GM23338 (cell line): ENCODE measurements at regions not wholly inside any gene's neighbourhood (a gene's known extent, or its start where the extent isn't known, plus 50 kb on each side); places are given as distances from the start of the nearest gene placed in this dataset.

ENCODE experiments used
- EZH2 ChIP-seq: fragments of 200-600 bp; sonication (generic); IDR thresholded peaks from one replicate; pipeline ENCODE4 v1.8.0; 2017; ENCODE audit warnings: antibody characterized with exemption, mild to moderate bottlenecking, low read depth; ENCODE audit not compliant: unreplicated experiment
- EZH2phosphoT487 ChIP-seq: fragments of 200-600 bp; sonication (generic); IDR thresholded peaks from one replicate; pipeline ENCODE4 v1.8.1; 2018; ENCODE audit warnings: antibody characterized with exemption; ENCODE audit not compliant: unreplicated experiment
- JUNB ChIP-seq: IDR thresholded peaks from one replicate; pipeline ENCODE4 v1.6.1; 2016; ENCODE audit warnings: antibody characterized with exemption; ENCODE audit not compliant: unreplicated experiment
- POLR2AphosphoS5 ChIP-seq: IDR thresholded peaks from 2 replicates; pipeline ENCODE4 v1.6.1; 2016; ENCODE audit warnings: antibody characterized with exemption, low read depth
- TF ChIP-seq, protein P1 (sequence below), 2 experiments: fragments of 200-600 bp in 1 of 2; sonication (generic) in 1 of 2; conservative IDR thresholded peaks; 2 replicates each; pipeline versions ENCODE4 v1.5.1 to v1.6.1; 2016 to 2017; ENCODE audit warnings: antibody characterized with exemption in 2 of 2, low read depth in 2 of 2, mild to moderate bottlenecking in 2 of 2, moderate library complexity in 1 of 2
- TF ChIP-seq, protein P2 (sequence below): IDR thresholded peaks from one replicate; pipeline ENCODE4 v1.6.1; 2018; ENCODE audit warnings: antibody characterized with exemption; ENCODE audit not compliant: unreplicated experiment

DNA sequence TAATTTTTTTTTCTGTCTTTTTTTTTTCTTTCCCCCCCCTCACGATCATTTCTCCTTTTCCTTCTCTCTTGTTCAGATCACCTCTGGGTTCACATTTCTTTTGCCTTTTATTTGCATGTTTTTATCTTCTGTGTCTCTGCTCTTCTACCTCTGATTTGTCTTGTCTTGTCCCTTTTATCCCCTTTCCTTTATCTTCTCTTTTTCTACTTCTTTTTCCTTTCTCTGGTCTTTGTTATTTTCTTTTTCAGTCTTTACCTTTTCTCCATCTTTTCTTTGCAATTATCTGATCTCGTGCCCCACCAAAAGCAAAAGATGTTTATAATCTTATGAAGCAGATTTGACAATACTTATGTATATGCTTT is 77.8 kb upstream of the RAP1B start:
- TF ChIP-seq, protein P1, sequence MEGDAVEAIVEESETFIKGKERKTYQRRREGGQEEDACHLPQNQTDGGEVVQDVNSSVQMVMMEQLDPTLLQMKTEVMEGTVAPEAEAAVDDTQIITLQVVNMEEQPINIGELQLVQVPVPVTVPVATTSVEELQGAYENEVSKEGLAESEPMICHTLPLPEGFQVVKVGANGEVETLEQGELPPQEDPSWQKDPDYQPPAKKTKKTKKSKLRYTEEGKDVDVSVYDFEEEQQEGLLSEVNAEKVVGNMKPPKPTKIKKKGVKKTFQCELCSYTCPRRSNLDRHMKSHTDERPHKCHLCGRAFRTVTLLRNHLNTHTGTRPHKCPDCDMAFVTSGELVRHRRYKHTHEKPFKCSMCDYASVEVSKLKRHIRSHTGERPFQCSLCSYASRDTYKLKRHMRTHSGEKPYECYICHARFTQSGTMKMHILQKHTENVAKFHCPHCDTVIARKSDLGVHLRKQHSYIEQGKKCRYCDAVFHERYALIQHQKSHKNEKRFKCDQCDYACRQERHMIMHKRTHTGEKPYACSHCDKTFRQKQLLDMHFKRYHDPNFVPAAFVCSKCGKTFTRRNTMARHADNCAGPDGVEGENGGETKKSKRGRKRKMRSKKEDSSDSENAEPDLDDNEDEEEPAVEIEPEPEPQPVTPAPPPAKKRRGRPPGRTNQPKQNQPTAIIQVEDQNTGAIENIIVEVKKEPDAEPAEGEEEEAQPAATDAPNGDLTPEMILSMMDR (conservative IDR thresholded peaks at IDR 0.05; ENCODE audit: low read depth in 2 of 2): no peak
- TF ChIP-seq, protein P2, sequence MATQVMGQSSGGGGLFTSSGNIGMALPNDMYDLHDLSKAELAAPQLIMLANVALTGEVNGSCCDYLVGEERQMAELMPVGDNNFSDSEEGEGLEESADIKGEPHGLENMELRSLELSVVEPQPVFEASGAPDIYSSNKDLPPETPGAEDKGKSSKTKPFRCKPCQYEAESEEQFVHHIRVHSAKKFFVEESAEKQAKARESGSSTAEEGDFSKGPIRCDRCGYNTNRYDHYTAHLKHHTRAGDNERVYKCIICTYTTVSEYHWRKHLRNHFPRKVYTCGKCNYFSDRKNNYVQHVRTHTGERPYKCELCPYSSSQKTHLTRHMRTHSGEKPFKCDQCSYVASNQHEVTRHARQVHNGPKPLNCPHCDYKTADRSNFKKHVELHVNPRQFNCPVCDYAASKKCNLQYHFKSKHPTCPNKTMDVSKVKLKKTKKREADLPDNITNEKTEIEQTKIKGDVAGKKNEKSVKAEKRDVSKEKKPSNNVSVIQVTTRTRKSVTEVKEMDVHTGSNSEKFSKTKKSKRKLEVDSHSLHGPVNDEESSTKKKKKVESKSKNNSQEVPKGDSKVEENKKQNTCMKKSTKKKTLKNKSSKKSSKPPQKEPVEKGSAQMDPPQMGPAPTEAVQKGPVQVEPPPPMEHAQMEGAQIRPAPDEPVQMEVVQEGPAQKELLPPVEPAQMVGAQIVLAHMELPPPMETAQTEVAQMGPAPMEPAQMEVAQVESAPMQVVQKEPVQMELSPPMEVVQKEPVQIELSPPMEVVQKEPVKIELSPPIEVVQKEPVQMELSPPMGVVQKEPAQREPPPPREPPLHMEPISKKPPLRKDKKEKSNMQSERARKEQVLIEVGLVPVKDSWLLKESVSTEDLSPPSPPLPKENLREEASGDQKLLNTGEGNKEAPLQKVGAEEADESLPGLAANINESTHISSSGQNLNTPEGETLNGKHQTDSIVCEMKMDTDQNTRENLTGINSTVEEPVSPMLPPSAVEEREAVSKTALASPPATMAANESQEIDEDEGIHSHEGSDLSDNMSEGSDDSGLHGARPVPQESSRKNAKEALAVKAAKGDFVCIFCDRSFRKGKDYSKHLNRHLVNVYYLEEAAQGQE: no peak
- TF ChIP-seq POLR2AphosphoS5 (no peak), EZH2phosphoT487 (no peak), EZH2 (no peak), JUNB (no peak)
